ENCODE measurements at regions not wholly inside any gene's neighbourhood (a gene's known extent, or its start where the extent isn't known, plus 50 kb on each side); places are given as distances from the start of the nearest gene placed in this dataset.

DNA sequence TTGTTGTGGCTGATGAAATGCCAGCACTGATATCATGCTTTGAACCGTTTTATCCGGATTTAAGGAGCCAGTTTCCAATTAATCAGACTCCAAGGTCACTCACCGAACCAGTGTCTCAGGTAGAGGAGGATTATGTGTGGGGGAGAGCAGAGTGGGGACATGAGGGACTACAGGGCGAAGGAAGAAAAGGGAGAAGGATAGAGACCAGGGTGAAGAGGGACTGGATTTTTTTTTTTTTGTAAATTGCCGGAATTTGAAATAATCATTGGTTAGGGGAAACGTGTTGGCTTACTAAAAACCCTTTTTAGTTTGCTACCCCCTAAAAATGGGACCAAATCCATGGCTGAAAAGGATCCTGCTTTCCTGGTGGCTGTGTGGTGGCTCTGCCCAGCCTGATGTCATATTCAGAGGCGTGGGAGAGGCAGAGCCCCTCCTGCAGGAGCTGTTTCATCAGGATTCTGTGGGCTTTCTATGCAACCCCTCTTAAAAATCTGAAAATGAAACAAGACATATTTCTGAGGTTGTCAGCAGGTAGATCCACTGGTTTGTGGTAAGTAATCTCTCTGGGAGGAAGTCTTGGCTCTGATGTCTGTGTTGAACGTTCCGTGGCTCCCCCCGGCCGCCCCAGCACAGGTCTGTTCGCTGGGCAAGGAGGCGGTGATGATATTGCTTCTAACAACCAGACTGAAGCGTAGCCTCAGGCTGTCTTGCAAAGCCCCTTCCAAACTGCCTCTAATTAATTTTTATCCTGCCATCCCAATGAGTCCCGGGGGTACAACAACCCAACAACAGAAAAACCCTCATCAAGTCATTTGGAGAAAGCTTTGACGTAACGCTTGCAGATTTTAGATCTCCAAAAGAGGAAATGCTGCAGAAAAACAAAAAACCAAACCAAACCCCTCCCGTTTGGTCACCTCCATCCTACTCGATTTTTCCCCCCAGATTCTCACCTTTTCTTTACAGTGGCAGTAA is 143.0 kb upstream of the ZFHX3 start:
- TF ChIP-seq, protein P1, sequence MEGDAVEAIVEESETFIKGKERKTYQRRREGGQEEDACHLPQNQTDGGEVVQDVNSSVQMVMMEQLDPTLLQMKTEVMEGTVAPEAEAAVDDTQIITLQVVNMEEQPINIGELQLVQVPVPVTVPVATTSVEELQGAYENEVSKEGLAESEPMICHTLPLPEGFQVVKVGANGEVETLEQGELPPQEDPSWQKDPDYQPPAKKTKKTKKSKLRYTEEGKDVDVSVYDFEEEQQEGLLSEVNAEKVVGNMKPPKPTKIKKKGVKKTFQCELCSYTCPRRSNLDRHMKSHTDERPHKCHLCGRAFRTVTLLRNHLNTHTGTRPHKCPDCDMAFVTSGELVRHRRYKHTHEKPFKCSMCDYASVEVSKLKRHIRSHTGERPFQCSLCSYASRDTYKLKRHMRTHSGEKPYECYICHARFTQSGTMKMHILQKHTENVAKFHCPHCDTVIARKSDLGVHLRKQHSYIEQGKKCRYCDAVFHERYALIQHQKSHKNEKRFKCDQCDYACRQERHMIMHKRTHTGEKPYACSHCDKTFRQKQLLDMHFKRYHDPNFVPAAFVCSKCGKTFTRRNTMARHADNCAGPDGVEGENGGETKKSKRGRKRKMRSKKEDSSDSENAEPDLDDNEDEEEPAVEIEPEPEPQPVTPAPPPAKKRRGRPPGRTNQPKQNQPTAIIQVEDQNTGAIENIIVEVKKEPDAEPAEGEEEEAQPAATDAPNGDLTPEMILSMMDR (IDR thresholded peaks at IDR 0.05): no peak
- no peak for TF ChIP-seq EP300 (IDR thresholded peaks at IDR 0.05)

All from tibial nerve (tissue), 4 donors.